Effector memory CD8-positive, alpha-beta T cell (primary cell): ENCODE measurements at regions not wholly inside any gene's neighbourhood (a gene's known extent, or its start where the extent isn't known, plus 50 kb on each side); places are given as distances from the start of the nearest gene placed in this dataset.
"Not testable (repeated sequence)": the region's sequence is repeated elsewhere in the genome, so short reads cannot be mapped to it uniquely, and the experiment has no call there.

ENCODE experiments used
- ATAC-seq: fragments of 150-1000 bp; cut with Tn5 transposase; replicated peaks from 2 replicates; pipeline ENCODE4 v1.10.0; 2021; ENCODE audit warnings: mild to moderate bottlenecking, moderate library complexity
- DNase-seq, 3 experiments: peaks; one replicate each; pipeline ENCODE4 v3.0.0; 2021
- H3K27ac Mint-ChIP-seq, 2 donors: one replicate each; pipeline ENCODE4 v1.8.0; 2022; ENCODE audit warnings: mild to moderate bottlenecking in 2 of 2, mixed read lengths in 2 of 2, moderate library complexity in 2 of 2
- H3K27me3 Mint-ChIP-seq, 2 donors: one replicate each; pipeline ENCODE4 v1.8.0; 2022; ENCODE audit warnings: mixed read lengths in 2 of 2
- H3K36me3 Mint-ChIP-seq: one replicate; pipeline ENCODE4 v1.8.0; 2022; ENCODE audit warnings: mild to moderate bottlenecking, moderate library complexity, mixed read lengths; ENCODE audit not compliant: insufficient read depth
- H3K4me1 Mint-ChIP-seq, 2 donors: one replicate each; pipeline ENCODE4 v1.8.0; 2022; ENCODE audit warnings: low read depth in 2 of 2, mixed read lengths in 2 of 2
- H3K4me3 Mint-ChIP-seq, 2 donors: one replicate each; pipeline ENCODE4 v1.8.0; 2022; ENCODE audit warnings: mild to moderate bottlenecking in 2 of 2, mixed read lengths in 2 of 2, moderate library complexity in 2 of 2
- H3K9me3 Mint-ChIP-seq, 2 donors: one replicate each; pipeline ENCODE4 v1.8.0; 2022; ENCODE audit warnings: mixed read lengths in 2 of 2

DNA sequence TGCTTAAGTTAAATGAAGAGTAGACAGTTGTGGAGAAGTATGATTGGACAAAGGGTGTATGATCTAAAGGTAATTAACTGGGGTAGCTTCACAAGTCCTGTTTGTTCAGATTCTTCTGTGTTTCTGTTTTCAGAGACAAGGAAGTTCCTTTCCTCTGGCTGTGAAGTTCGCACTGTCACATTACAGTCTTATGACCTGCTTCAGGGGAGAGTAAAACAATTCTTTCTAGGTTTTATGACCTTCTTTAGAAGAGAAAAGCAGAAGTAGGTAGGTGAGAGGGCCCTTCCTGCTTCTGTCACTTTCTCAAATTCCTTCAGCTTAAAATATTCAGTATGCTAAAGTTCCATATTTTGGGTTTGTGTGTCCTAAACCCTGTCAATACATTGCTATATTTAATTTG lies 211.9 kb downstream of the SOX3 start:
- DNase-seq = no peak
- Mint-ChIP-seq H3K4me1 (no peaks in the 10 kb centered on the region), H3K27me3 (no peaks in the 10 kb centered on the region), H3K27ac (no peak overlapping the region), H3K9me3 (no peaks in the 10 kb centered on the region), H3K4me3 (no peak overlapping the region), H3K36me3 (no peaks in the 10 kb centered on the region)
- no peak for ATAC-seq

DNA sequence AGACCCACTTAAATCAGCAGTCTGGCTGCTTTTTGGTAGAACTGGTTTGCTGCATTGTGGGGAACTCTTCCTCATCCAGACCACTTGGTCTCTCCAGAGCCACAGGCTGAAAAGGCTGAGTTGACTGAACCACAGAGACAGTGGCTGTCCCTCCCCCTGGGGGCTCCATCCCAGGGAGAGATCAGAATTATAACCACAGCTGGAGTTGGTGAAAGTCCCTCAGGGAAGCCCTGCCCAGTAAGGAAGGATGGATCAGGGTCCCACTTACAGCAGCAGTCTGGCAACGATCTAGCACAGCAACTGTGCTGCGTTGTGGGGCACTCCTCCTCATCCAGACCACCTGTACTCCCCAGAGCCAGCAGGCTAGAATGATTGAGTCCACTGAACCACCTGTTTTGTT lies 212.7 kb downstream of the SOX3 start:
- no peak overlapping the region for H3K4me3 Mint-ChIP-seq
- H3K27me3 Mint-ChIP-seq = no peaks in the 10 kb centered on the region
- no peak for ATAC-seq

DNA sequence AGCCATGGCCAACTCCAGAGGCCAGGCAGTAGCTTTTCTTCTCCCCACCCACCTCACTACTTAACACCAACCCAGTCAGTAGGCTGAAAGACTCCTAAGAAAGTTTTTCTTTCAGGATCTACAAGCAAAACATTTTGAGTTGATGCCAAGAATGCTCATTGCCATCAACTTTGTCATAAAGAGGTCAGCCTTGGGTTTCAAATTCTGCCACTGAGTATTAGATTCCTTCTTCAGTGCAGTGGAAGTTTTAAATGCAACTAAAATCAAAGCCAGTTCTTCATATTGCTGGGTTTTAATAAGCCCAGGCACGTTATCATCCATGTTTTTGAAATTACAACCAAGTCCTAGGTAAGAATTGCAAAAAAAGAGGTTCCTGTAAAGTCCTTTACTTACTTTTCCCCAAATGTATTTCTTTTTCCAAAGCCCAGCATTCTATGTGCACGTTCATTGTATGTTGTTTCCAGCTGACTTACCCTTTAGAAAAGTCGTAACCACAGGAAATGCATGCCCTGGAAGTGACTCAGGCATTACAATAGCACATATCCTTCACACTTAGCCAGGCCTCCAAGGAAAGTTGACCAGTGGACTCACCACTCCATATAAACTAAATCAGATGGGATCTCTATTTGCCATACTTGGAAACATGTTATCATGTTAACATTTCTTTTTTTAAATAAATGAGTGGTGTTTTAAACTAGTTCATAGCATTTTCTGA lies 229.9 kb downstream of the SOX3 start:
- no peaks in the 10 kb centered on the region for H3K27me3 Mint-ChIP-seq
- no peaks in the 10 kb centered on the region for H3K4me1 Mint-ChIP-seq
- H3K36me3 Mint-ChIP-seq = no peaks in the 10 kb centered on the region
- H3K4me3 Mint-ChIP-seq = no peak overlapping the region
- H3K9me3 Mint-ChIP-seq = peaks cover 4 to 13% of the 10 kb centered on the region in 2 donors
- ATAC-seq (no peak), DNase-seq (no peak)
- no peak overlapping the region for H3K27ac Mint-ChIP-seq

More for the DNA sequence above, 212.7 kb downstream of the SOX3 start:
- no peaks in the 10 kb centered on the region for H3K36me3 Mint-ChIP-seq
- no peak overlapping the region for H3K27ac Mint-ChIP-seq
- H3K4me1 Mint-ChIP-seq = no peaks in the 10 kb centered on the region
- DNase-seq = no peak
- no peaks in the 10 kb centered on the region for H3K9me3 Mint-ChIP-seq

DNA sequence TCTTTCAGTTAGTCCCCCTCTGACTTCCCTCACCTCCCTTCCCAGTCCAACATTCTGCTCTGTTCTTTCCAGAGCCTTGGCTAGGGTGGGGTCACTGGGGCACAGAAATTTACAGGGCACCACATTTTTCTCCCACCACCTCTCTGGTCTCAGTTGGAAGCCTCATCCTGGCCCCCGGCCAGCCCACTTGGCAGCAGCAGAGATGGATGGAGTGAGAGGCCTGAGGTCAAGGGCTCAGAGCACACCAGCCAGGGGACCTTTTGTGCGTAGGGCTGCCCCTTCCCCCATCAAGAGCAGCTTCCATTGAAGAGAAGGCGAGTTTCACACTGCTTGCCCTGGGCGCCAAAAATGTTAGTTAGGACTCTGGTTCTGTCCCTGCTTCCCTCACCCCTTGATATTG lies 230.9 kb downstream of the SOX3 start:
- no peak overlapping the region for H3K4me3 Mint-ChIP-seq
- H3K36me3 Mint-ChIP-seq = no peaks in the 10 kb centered on the region
- ATAC-seq (no peak), DNase-seq (no peak)
- no peak overlapping the region for H3K27ac Mint-ChIP-seq
- H3K27me3 Mint-ChIP-seq = no peaks in the 10 kb centered on the region
- peaks cover 4 to 18% of the 10 kb centered on the region in 2 donors for H3K9me3 Mint-ChIP-seq
- no peaks in the 10 kb centered on the region for H3K4me1 Mint-ChIP-seq

DNA sequence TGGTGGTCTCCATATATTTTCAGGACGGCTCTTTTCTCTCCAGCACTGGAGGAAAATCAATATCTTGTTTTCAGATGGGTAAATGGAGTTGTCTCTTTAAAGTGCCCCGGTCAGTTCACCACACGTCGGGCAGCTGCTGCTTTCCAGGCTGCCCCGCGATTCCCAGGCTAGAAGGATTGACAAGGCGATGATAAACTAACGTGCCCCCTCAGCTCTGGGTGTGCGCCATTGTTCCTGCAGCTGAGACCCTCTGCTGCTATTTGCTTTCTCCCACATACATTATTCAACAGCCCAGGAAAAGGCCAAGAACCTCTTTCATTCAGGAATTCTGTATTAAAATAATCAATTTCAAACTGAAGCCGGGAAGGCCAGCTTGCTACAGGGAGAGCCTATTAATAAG lies 254.5 kb downstream of the SOX3 start:
- Mint-ChIP-seq H3K27me3 (no peaks in the 10 kb centered on the region), H3K9me3 (peaks cover 0 to 6% of the 10 kb centered on the region in 2 donors), H3K27ac (no peak overlapping the region), H3K36me3 (no peaks in the 10 kb centered on the region), H3K4me1 (no peaks in the 10 kb centered on the region), H3K4me3 (no peak overlapping the region)
- ATAC-seq = no peak
- no peak for DNase-seq

DNA sequence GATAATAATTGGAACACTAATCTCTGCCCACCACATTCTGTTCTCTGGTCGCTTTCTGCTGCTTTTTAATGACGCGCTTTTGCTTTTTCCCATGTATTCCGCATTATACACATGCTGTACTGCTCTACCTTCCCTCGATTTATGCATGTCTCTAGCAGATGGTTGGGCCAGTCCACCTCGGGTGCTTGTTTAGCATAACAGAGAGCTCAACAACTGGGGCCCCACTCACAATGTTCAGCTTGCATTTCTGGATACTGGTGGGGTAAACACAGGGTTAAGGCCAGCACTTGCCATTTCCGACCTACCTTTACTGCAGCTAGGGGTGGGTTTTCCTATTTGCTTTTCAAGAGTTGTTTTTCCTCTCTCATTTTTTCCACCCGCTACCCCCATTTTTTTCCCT lies 255.8 kb downstream of the SOX3 start:
- Mint-ChIP-seq H3K27ac (no peak overlapping the region), H3K9me3 (peaks cover 0 to 2% of the 10 kb centered on the region in 2 donors), H3K4me3 (no peak overlapping the region), H3K27me3 (no peaks in the 10 kb centered on the region), H3K4me1 (no peaks in the 10 kb centered on the region), H3K36me3 (no peaks in the 10 kb centered on the region)
- no peak for DNase-seq
- no peak for ATAC-seq

DNA sequence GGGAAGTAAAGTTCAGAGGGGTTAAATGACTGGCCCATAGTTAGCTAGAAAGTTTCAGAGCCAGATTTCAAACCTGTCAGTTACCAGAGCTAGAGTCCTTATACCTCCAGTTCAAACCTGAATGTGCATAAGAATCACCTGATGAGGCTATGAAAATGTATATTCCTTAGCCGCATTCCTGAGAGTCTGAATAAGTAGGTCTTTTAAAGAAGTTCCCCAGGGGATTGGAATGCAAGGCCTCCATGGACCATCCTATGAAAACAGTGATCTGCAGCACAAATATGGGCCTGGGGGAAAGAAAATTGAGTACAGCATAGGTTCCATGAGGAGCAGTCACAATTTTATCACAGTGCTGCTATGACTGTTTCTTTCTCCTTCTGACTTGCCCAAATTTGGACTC lies 263.9 kb upstream of the CXorf66 start:
- no peak overlapping the region for H3K27ac Mint-ChIP-seq
- no peaks in the 10 kb centered on the region for H3K4me1 Mint-ChIP-seq
- no peak overlapping the region for H3K4me3 Mint-ChIP-seq
- ATAC-seq (no peak), DNase-seq (no peak)
- H3K27me3 Mint-ChIP-seq = no peaks in the 10 kb centered on the region
- no peaks in the 10 kb centered on the region for H3K36me3 Mint-ChIP-seq
- H3K9me3 Mint-ChIP-seq = peaks cover 1 to 6% of the 10 kb centered on the region in 2 donors

DNA sequence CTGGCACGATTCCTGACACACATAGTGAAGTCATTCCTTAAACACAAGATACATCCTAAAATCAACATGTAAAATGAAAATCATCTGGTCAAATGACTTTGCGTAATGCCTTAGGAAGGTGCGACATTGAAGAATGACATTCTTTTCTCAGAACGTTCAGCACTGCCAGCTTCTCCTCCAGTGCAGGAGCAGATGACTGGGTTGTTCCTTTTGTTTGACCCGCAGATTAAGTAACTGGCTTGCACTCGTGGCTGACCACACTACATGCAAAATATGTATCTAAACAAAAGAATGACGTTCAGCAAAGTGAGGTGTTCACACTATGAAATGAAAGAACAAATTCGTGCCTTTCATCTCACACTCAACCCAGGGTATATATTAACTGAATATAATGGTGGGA lies 260.7 kb upstream of the CXorf66 start:
- not testable (repeated sequence) for DNase-seq, H3K27ac Mint-ChIP-seq, H3K9me3 Mint-ChIP-seq, H3K36me3 Mint-ChIP-seq, H3K27me3 Mint-ChIP-seq, H3K4me1 Mint-ChIP-seq, H3K4me3 Mint-ChIP-seq, ATAC-seq

DNA sequence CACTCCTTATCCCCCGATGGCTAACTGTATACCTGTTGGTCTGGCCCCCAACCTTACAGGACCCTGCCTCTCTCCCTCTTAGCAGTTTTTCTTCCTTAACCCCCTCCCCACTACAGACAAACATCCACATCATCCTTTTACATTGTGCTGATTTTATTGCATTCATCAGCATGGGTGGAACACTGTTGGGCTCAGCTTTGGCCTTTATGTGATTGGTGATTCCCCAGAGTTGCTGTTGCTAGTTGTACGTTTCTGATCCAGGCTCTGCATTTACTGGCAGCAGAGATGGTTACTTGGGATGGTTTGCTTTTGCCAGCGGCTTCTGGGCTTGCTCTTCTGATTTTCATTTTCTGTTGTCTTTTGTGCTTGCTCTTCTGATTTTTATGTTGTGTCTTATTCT lies 250.6 kb upstream of the CXorf66 start:
- not testable (repeated sequence) for H3K27me3 Mint-ChIP-seq, H3K27ac Mint-ChIP-seq, H3K4me1 Mint-ChIP-seq, DNase-seq, H3K36me3 Mint-ChIP-seq, H3K9me3 Mint-ChIP-seq, ATAC-seq, H3K4me3 Mint-ChIP-seq

DNA sequence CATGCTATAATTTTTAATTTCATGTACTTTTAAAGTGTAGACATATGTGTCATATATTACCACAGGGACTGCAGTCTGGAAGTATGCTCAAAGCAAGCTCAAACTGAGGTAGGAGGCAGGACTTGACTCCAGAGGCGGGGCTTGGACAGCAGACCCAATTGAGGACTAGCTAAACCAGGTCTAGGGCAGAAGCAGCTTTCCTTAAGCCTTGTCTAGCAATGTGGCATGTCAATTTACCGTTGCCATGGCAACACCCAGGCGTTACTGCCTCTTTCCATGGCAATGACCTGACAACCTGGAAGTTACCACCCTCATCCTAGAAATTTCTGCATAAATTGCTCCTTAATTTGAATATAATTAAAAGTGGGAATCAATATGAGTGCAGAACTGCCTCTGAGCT lies 249.2 kb upstream of the CXorf66 start:
- not testable (repeated sequence) for H3K27ac Mint-ChIP-seq, H3K9me3 Mint-ChIP-seq, DNase-seq, H3K4me1 Mint-ChIP-seq, H3K4me3 Mint-ChIP-seq, H3K36me3 Mint-ChIP-seq, ATAC-seq, H3K27me3 Mint-ChIP-seq

DNA sequence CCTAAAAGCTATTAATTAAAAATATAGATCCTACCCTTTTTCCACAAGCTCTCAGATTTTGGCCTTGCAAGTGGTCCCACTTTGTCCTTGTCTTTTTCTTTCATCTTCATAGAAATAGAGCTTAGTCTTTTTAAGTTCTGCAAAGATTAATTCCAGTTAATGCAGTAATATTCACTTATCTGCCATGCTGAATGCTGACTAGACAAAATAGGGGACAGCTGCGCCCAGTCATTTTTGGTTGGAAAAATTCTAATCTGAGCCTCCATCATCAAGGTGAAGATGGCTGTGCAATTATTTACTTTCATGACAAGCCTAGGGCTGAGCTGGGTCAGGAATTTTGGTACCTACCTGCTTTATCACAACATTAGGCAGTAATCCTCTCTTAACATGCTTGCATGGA lies 241.3 kb upstream of the CXorf66 start:
- ATAC-seq (no peak), DNase-seq (no peak)
- Mint-ChIP-seq H3K27ac (no peak overlapping the region), H3K9me3 (peaks cover 0 to 3% of the 10 kb centered on the region in 2 donors), H3K4me3 (no peak overlapping the region), H3K36me3 (no peaks in the 10 kb centered on the region), H3K4me1 (no peaks in the 10 kb centered on the region), H3K27me3 (no peaks in the 10 kb centered on the region)

DNA sequence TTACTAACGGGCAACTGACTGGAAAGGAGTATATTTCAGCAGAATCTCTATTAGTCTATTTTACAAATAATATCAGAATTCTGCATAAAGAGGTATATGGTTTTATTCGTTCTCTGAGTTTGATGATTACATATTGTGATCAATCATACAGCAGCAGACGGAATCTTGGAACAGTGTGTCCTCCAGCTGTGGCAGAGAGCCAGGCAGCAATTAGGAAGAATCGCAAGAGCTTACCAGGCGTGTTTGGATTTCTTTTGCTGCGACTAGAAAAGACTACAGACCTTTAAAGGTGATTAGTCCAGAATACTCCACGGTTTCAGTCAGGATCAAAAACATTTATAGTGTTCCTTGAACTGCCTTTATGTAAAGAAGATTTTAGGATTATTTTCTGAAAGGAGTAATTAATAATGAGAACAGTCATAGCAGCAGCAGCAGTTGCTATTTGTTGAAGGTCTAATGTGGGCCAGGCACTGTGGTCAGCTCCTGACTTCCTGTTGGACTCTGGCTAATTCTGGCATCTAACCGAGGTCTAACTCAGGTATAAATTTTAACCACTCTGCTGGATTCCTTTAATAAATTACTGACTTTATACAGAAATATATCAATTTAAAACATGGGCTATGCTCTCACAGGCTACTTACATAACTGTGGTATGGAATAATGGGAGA lies 225.3 kb upstream of the CXorf66 start:
- DNase-seq = no peak
- no peak for ATAC-seq
- H3K4me1 Mint-ChIP-seq = no peaks in the 10 kb centered on the region
- no peaks in the 10 kb centered on the region for H3K9me3 Mint-ChIP-seq
- H3K27me3 Mint-ChIP-seq = no peaks in the 10 kb centered on the region
- H3K27ac Mint-ChIP-seq = no peak overlapping the region
- no peaks in the 10 kb centered on the region for H3K36me3 Mint-ChIP-seq
- no peak overlapping the region for H3K4me3 Mint-ChIP-seq

DNA sequence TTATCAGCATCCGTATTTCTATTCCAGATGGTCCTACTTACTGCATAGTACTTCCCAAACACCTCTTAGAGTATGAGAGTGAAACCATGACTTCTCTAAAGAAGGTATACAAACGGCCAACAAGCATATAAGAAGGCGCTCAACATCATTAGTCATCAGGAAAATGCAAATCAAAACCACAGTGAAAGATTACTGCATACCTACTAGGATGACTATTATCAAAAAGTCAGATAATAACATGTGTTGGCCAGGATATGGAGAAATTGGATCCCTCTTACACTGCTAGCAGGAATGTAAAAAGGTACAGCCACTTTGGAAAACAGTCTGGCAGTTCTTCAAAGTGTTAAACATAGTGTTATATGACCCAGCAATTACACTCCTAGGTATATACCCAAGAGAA lies 215.3 kb upstream of the CXorf66 start:
- no peak for DNase-seq
- H3K4me3 Mint-ChIP-seq = no peak overlapping the region
- no peaks in the 10 kb centered on the region for H3K4me1 Mint-ChIP-seq
- no peaks in the 10 kb centered on the region for H3K27me3 Mint-ChIP-seq
- no peak for ATAC-seq
- no peak overlapping the region for H3K27ac Mint-ChIP-seq
- H3K36me3 Mint-ChIP-seq = no peaks in the 10 kb centered on the region
- H3K9me3 Mint-ChIP-seq = no peaks in the 10 kb centered on the region

DNA sequence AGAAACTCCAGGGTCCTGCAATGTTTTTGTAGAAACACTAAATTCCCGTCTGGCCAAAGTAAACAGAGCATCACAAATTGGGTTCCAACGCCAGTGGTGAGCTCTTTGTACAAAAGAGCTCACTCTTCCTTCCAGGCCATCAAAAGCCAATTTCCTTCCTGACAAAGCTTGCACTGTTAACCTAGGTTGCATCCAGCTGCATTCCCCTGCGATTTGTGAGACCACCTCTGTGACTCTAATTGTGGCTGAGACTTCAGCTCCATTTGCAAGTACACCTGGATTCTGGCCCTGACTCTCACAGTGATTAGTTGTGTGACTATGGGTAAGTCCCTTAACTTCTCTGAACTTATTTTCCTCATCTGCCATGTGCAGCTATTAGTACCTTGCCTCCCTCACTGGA lies 212.5 kb upstream of the CXorf66 start:
- Mint-ChIP-seq H3K4me3 (no peak overlapping the region), H3K36me3 (no peaks in the 10 kb centered on the region), H3K27me3 (no peaks in the 10 kb centered on the region), H3K27ac (no peak overlapping the region), H3K4me1 (no peaks in the 10 kb centered on the region), H3K9me3 (no peaks in the 10 kb centered on the region)
- ATAC-seq = no peak
- DNase-seq = no peak
